HG02798 (cell line): ENCODE measurements at regions not wholly inside any gene's neighbourhood (a gene's known extent, or its start where the extent isn't known, plus 50 kb on each side); places are given as distances from the start of the nearest gene placed in this dataset.

Experiments
- ATAC-seq: cut with Tn5 transposase; IDR thresholded peaks from one replicate; pipeline ENCODE4 v1.9.1; 2021; ENCODE audit warnings: mild to moderate bottlenecking; ENCODE audit not compliant: unreplicated experiment, poor library complexity

DNA sequence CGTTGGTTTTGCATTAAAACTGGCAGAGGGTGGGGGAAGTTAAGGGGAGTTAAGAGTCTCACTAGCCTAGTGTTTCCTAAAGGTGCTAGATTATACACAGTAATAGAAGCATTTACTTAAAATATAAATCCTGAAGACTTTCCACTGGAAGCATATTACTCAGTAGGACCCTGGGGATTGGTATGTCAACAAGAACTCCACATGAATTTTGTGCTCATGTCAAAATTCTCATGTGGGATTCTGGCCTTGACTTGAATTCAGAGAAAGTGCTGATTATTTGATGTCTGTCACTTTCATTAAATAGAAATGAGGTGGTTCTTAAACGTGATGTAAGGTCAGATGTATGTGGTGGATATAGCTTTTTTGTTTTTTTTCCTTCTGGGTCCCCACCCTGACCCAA lies 997.2 kb downstream of the TUSC7 start:
- no peak for ATAC-seq

DNA sequence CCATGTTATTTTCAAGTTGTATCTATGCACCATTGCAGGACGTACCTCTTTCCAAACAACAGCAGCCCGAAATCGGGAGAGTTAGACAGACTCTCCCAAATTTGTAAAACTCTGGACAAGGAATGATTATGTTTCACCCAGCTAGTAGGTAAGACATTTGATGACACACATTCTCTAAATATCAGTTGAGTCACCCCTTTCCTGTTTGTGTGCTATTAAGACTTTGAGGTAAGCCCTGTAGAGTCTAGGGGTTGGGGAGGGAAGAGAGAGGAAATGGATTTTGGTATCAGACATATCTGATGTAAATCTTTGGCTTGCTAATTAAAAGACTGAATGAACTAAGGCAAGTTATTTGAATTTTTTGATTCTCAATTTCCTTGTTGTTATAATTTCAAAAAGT lies 999.0 kb downstream of the TUSC7 start:
- ATAC-seq = no peak

DNA sequence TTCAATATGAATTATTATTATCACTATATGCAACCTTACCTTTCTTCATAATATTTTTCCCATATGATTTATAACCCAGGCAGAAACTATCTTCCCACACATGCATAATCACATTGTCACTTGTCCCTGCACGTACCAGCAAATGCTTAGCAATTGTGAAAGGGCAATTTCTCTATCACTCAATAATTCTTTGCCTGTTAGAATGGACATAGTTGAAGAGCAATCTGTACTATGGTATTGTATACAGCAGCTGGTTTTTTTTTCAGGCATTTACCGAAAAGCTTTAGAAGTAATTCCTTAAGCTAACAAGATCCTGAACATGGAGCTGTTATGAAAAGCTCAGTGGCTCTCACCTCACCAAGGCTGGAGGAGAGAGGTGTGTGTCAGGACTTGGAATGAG lies 999.5 kb downstream of the TUSC7 start:
- ATAC-seq = no peak

DNA sequence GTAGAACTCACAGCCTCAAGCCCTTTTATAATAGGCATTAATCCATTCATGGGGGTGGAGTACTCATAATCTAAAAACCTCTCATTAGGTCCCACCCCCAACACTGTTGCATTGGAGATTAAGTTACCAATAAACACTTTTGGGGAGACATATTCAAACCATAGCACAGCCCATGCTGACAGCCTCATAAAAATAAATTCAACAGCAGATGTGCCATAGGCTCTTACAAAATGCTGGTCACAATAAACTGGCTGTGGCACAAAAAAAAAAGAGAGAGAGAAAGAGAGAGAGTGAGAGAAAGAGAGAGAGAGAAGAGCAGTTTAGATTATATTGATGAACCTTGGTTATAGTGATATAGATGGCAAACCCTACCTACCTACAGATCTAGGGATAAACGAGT lies 1000.9 kb downstream of the TUSC7 start:
- ATAC-seq = no peak

DNA sequence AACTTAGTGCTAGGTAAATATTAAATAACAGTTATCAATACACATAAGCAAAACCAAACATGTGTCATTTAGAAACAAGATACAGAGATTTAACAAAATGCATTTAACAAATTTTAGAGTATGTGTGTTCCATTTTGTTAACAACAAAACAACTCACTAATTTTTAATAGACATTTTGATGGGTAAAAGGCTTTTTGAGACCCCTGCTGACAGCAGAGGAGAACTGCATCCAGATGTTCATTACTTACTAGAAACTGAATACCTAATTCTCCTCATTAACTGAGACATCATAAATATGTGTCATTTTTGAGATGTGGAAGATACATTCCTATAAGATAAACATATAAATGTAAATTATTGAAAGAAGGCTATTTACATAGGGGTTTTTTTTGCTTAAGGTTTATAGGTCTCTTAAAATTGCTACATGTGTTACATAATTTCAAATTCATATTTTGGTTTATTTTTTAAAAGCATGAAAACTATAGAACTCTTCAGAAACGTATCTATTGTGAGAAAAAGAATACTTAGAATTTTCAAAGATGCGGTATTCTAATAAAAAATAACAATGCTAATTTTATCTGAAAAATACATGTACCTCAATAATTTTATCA lies 1009.8 kb downstream of the TUSC7 start:
- peak; percentile 65 for ATAC-seq

DNA sequence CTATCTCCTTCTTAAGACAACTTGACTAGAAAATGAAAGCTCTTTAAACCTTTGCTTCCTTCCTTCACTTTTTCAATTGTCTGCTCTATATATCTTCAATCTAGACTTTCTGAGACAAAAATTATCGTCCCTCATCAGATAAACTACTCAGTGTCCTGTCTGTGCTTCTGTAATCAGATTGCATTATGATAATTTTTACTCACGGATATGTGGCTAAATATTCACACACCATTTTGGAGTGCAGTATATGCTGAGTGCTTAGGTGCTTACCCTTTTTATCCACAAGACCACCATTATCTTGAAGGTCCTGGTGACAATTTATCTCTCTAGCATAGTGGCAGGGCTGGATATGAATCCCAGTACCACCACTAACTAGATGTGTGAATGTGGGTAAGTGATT lies 1012.3 kb downstream of the TUSC7 start:
- ATAC-seq = no peak

DNA sequence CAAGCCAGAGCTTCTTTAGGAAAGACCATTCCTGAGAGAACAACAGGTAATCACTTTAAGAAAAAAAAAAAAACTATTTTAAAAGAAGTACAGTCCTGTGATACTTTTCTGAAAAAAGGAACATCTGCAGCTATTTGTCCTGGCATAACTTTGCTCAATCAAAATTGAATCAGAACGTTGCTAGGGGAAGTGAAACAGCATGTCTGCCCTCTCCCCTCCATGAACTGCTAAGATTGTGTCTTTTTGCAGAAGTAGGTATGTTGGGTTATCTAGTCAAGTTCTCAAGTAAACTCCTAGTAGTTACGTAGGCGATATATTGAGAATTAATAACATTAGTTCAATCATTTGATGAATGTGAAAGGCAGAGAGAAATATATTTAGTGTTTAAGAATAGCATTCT lies 1013.3 kb downstream of the TUSC7 start:
- peak; percentile 43 for ATAC-seq

DNA sequence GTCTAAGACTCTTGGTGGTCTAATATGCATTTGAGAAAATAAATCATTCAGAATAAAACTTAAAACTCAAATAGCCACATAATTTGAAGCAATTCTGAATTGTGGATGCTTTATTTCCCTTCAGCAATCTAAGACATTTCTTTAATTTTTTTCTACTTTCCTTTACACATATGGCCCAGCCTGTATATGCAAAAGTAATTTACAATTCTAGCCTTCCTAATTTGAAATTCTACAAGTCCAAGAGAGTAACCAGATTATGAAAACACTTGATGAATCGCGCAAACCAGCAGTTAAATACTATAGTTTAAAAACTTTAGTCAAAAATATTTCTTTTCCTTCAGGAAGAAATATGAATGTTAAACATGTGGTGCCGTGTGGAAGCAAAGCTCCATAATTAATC lies 1014.2 kb downstream of the TUSC7 start:
- ATAC-seq = no peak

DNA sequence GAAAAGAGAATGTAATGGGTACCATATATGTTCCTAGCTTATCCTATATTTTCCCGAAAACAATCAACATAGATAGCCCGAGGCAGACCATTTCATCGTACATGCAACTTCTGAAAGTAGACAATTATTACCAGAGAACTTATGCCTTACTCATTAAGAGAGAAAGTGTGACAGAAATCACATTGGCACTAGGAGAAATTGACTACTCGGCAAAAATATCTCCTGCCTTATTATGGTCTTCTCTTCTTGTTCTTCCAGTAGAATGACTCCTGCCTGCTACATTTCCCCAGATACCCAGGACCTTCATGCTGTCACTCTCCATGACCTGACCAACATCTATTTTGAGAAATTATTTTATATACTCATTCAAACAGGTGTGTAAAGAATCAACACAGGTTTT lies 1015.7 kb downstream of the TUSC7 start:
- no peak for ATAC-seq

DNA sequence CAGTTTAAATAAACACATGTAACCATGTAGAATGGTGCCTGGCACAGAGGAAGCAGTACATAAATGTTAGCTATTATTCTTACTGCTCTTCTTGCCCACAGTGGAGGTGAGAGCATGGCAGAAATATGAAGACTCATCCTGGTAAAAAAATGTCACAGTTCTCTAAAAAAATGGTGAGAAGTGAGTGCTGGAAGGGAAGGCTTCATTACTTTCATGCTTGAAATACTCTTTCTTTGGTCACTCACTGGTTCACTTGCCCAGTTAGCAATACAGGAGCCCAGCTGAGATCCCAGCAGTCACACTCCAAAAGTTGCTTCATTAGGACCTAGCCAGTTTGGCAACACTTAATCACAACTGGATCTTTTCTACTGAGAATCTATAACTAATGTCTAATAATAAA lies 1017.2 kb downstream of the TUSC7 start:
- ATAC-seq = no peak

DNA sequence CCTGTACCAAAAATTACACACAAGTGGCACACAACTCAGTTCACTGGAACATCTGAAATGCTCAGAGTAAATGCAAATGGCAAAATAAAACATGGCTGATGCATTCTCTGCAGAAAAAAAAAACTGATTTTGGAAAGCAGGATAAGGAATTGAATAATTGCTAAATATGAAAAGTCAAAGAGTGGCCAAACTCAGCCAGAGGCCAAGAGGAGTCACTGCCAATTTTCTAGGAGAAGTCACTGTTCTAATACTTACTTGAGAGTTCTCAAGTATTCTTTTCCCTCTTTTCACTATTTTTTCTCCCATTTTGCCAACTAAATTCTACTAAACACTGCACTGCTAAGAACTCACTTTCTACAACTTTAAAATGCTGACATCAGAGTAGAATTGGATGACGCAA lies 1018.6 kb downstream of the TUSC7 start:
- no peak for ATAC-seq

DNA sequence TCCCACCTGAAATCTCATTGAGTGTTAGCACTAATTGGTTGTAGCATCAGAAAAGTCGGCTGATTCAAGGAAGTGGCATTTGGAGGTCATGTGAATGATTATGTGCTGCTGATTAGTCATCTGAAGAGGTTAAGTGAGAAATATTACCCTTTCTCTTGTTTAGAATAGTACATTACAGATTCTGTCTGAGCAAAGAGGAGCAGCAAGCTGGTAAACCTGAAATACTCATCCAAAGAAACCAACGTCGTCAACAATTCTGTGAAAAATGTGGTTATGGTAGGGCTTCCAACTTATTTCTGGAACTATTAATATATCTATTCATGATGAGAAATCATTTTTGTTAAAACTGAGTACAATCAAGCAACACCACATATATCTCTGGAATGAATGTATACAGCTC lies 1024.9 kb downstream of the TUSC7 start:
- ATAC-seq = no peak

DNA sequence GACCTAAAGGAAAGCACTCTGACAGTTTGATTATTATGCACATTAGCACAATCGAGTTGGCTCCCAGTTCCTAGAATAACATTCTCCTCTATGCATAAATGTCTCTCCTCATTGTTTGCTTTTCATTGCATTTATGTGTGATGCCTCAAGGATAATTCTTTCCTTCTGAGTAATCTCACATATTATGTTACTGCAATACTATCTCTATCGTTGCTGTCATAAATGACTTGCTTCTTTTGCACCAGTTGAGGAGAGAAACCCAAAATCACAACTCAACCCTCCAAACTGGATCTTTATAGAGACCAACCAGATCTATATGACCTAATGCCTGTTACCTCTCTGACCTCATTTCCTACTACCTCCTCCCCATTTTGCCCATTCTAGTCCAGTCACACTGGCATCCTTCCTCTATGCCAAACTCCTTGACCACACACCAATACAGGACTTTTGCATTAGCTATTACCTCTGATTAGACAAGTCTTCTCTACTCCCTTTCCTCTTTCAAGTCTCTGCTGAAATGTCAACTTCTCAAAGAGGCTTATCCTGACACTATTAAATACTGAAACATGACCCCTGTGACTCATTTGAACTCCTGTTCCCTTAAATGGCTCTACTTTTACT lies 1026.0 kb downstream of the TUSC7 start:
- ATAC-seq = no peak

DNA sequence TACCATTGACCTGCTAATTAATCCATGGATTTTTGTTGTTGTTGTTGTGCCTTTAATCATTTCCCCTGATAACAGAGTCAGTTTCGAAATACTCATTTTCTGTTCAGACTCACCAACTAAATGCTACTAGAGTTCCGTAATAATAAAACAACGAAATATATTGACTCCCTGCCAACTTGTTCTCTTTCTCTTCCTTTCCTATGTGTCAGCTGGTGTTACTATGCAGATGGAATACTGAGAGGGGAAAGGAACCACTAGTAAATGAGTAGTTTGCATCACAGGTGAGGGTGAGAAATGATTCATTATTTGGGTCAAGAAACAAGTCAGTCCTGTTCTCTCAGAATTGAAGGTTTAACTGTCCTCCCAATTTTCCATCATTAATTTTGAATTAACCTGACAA lies 1027.3 kb downstream of the TUSC7 start:
- no peak for ATAC-seq

DNA sequence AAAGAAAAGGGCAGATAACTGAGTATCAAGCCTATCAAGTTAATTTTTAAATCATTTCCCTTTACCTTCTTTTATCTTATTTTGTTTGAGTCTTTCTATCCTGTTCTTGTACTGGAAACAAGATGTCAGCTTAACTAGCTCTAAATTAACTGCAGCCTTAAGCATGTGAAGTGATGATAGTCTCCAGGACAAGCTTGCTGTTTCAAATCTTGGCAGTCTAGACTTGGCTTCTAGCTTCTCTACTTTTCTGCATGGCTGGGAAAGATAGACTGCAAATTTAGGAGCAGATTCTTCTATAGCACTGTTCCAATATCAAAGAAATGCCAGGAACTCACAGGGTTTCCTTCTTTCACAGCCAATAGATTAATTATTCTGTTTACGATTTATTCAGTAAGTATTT lies 1034.4 kb downstream of the TUSC7 start:
- no peak for ATAC-seq

DNA sequence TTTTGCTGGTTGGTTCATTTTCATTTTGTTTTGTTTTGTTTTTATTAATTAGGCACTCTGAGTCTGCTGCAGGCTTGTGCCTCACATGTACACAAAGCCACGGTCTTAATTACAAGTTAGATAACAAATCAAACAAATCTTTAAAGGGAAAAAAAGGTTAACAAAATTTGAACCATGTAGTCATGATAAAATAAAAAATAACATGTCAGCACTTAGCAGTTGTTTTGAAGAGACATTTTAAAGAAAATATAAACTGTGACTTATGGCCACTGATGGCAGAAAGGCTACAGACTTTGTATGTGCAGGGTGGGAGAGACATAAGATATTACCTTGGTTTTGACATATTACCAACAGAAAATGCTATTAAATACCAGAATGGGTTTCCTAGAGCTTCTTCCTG lies 1035.4 kb downstream of the TUSC7 start:
- ATAC-seq = no peak

DNA sequence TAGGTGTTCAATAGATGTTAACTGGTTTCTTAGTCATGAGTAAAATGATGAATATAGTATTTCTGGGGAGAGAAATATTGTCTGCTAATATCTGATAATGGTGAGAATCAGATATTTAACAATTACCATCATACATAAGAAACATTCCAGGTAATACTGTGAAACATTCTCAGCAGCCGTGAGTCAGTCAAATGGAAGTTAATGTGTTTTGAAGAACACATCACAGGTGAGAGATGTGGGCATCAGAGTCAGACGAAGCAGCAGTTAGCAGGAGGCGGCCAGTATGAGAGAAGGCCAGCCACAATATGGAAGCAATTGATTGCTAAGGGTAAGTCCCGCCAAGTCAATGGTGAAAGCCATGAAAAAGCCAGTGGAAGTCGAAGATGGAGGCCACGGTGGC lies 1035.9 kb downstream of the TUSC7 start:
- ATAC-seq = no peak

DNA sequence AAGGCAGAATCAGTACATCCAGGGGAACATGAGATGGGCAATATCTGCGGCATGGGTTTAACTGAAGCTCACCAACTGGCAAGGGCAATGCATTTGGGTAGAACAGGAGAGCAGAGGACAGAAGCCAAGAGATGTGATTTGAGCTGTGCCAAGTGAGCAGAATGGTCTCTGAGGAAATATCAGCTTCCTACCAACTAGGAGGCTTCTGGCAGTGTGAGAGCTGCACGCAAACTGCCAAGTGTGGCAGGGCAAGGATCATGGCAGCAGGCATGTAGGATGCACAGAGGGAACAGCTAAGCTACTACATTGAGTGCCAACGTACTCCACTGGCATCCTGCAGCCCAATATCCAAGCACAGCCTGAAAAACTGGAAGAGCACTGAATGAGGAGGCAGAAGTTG lies 1036.5 kb downstream of the TUSC7 start:
- no peak for ATAC-seq

DNA sequence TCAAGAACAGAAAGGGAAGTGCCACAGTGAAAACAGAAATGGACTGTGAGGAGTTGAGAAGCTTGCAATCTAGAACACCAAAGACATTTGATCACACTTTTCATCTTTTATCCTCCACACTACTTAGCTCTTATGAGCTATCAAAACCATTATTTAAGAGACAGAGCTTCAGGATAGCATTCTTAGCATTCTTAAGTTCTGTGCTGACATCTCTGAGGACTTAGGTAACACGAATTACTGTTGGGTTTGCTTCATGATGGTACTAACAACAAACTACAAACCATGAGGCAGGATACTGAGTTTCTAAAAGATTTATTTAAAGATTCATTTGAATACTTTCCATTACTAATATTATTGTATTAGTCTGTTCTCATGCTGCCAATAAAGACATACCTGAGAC lies 1038.6 kb downstream of the TUSC7 start:
- no peak for ATAC-seq

DNA sequence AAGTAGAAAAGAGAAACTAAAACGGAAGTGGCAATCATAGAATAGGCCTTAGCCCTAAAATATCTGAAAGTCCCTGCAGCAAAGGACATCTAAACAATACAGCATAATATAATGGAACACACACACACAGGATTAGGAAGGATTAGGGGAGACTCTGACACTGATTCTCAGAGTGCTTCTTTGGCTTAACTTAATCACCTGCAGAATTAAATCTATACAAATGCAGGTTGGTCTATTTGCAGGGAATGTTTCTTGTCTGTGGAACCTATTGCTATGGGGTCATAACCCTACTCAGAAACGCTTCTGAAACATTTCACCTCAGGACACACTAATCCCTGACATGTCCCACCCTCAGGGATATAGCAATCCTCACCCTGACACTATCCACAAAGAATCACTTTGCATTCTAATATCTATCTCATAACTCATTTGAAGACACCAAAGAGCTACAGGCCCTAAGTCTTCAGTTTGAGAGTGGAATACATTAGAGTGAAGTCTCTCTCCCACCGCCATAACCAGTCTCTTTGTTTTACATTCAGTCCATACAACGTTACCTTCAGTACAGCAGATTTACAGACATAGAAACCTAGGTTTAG lies 1041.2 kb downstream of the TUSC7 start:
- no peak for ATAC-seq

DNA sequence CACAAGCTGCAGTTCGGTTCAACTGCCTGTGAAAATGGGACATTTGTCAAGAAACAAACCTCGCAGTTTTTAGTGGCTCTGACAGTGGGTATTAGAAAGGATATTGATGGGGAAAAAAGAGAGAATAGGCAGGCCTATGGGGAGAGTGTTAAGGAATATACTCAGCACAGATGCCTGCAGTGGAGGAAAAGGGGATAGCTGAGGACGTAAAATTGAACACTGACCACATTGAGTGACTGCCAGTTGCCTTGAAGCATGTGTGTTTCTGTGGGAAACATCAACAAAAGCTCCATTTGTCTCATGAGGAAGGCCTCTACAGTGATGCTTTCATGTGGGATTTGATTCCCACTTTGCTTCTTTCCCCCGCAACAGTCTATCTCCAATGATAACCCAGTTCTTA lies 1042.1 kb downstream of the TUSC7 start:
- no peak for ATAC-seq

DNA sequence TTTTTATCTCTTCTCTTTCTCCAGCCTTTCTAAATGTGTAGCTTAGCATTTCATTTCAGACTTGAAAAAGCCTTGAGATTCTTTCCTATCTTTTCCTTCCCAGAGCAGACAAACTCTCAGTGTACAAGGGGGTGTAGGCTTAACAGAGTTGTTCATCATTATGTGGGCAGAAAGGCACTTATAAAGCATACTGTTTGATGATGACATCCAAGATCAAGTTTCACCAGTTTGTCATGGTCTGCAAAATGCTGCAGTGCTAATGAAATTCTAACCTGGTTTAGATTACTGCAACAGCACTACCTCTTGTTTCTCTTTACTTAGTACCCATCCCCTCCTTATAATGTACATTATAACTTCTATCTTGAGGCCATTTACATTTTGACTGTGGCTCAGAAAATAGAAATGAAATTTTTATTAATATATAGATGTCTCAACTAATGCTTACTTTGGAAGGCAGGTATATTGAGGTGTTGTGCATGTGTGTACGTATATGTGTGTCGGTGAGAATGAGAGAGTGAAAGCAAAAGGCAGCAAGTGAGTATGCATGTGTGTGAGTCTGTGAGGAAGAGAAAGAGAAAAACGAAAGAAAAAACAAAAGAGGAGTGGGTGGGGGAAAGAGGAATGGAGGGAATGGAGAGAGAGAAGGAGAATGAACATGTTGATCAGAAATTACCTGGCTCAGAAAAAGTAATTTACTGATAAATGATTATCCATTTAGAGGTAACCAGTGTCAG lies 1043.6 kb downstream of the TUSC7 start:
- ATAC-seq = no peak
